Liver (tissue), 3 donors: ENCODE measurements at regions not wholly inside any gene's neighbourhood (a gene's known extent, or its start where the extent isn't known, plus 50 kb on each side); places are given as distances from the start of the nearest gene placed in this dataset.

Source experiments
- CTCF ChIP-seq: fragments of 150-350 bp; IDR thresholded peaks from 2 replicates; pipeline ENCODE4 v1.5.1; 2017; ENCODE audit warnings: improper control_type of control experiment, low read depth, low read length; ENCODE audit not compliant: missing input control
- TAF1 ChIP-seq: conservative IDR thresholded peaks from 2 replicates; pipeline ENCODE4 v1.6.1; 2016; ENCODE audit warnings: antibody characterized with exemption, mild to moderate bottlenecking
- YY1 ChIP-seq: IDR thresholded peaks from 2 replicates; pipeline ENCODE4 v1.6.1; 2016; ENCODE audit warnings: antibody characterized with exemption, mild to moderate bottlenecking
- TF ChIP-seq, protein P1 (sequence below): IDR thresholded peaks from 2 replicates; pipeline ENCODE4 v1.6.1; 2016; ENCODE audit warnings: antibody characterized with exemption, mild to moderate bottlenecking
- donor health status: healthy.
- donor health status: healthy.

DNA sequence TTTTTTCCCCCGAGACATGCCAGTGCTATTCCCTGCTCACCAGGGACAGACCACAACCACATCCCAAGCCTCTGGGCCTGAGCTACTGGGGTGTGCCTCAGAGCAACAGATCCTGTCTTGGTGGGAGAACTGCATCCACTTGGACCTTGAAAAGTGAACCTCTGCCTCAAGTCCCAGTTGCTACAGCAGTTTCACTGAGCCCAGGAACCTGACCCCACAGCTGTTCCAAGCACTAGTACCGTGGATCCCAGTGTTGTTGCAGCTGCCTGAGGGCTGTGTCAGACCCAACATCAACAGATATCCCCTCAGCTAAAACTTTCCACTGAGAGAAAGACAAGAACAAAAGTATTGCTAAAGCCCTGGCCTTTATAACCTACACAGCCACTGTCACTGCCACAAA lies 373.0 kb downstream of the PLPP3 start:
- TF ChIP-seq, protein P1, sequence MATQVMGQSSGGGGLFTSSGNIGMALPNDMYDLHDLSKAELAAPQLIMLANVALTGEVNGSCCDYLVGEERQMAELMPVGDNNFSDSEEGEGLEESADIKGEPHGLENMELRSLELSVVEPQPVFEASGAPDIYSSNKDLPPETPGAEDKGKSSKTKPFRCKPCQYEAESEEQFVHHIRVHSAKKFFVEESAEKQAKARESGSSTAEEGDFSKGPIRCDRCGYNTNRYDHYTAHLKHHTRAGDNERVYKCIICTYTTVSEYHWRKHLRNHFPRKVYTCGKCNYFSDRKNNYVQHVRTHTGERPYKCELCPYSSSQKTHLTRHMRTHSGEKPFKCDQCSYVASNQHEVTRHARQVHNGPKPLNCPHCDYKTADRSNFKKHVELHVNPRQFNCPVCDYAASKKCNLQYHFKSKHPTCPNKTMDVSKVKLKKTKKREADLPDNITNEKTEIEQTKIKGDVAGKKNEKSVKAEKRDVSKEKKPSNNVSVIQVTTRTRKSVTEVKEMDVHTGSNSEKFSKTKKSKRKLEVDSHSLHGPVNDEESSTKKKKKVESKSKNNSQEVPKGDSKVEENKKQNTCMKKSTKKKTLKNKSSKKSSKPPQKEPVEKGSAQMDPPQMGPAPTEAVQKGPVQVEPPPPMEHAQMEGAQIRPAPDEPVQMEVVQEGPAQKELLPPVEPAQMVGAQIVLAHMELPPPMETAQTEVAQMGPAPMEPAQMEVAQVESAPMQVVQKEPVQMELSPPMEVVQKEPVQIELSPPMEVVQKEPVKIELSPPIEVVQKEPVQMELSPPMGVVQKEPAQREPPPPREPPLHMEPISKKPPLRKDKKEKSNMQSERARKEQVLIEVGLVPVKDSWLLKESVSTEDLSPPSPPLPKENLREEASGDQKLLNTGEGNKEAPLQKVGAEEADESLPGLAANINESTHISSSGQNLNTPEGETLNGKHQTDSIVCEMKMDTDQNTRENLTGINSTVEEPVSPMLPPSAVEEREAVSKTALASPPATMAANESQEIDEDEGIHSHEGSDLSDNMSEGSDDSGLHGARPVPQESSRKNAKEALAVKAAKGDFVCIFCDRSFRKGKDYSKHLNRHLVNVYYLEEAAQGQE = no peak
- TF ChIP-seq CTCF (no peak), YY1 (no peak), TAF1 (no peak)
